MCF 10A (cell line): ENCODE measurements at regions not wholly inside any gene's neighbourhood (a gene's known extent, or its start where the extent isn't known, plus 50 kb on each side); places are given as distances from the start of the nearest gene placed in this dataset.

Experiments
- BruUV-seq: library from RNA; stranded (reverse); fragments of 400-500 nt; replicated peaks from 2 replicates; lab custom pipeline; 2021; lab: Mats Ljungman, UMichigan
- CTCF ChIA-PET: fragments of 300-600 bp; sonication (Branson Sonifier 250); formaldehyde crosslinking; extraction: SDS; loops from one replicate; lab custom pipeline; 2021; ENCODE audit warnings: antibody characterized with exemption, inconsistent platforms; lab: Yijun Ruan, JAX
- POLR2A ChIA-PET: fragments of 300-600, 350-650 bp; sonication (Branson Sonifier 250); formaldehyde crosslinking; extraction: SDS; loops from one replicate; lab custom pipeline; 2020; ENCODE audit warnings: antibody characterized with exemption, inconsistent platforms; lab: Yijun Ruan, JAX
- DNase-seq: peaks from one replicate; pipeline ENCODE4 v3.0.0-alpha.2; 2018; ENCODE audit not compliant: unreplicated experiment
- H3K27ac Mint-ChIP-seq: one replicate; pipeline ENCODE4 v1.8.0; 2022; ENCODE audit warnings: mild to moderate bottlenecking, low read depth, mixed read lengths; ENCODE audit not compliant: unreplicated experiment
- H3K27me3 Mint-ChIP-seq: one replicate; pipeline ENCODE4 v1.8.0; 2022; ENCODE audit warnings: mixed read lengths; ENCODE audit not compliant: insufficient read depth, unreplicated experiment
- H3K36me3 Mint-ChIP-seq: one replicate; pipeline ENCODE4 v1.8.0; 2022; ENCODE audit warnings: mild to moderate bottlenecking, moderate library complexity, mixed read lengths; ENCODE audit not compliant: insufficient read depth, unreplicated experiment
- H3K4me1 Mint-ChIP-seq: one replicate; pipeline ENCODE4 v1.8.0; 2022; ENCODE audit warnings: mixed read lengths; ENCODE audit not compliant: insufficient read depth, unreplicated experiment
- H3K4me3 Mint-ChIP-seq: one replicate; pipeline ENCODE4 v1.8.0; 2022; ENCODE audit warnings: mild to moderate bottlenecking, moderate library complexity, mixed read lengths; ENCODE audit not compliant: unreplicated experiment
- H3K9me3 Mint-ChIP-seq: one replicate; pipeline ENCODE4 v1.8.0; 2022; ENCODE audit warnings: mixed read lengths; ENCODE audit not compliant: unreplicated experiment
- intact Hi-C: fragments of 100-400 bp; cut with micrococcal nuclease; formaldehyde crosslinking; loops from 2 replicates; pipeline ENCODE4 v1.14.1; 2022
- TF ChIP-seq, protein P1 (sequence below): fragments of 200-600 bp; IDR thresholded peaks from one replicate; pipeline ENCODE4 v1.8.0; 2022; ENCODE audit warnings: antibody characterized with exemption, mild to moderate bottlenecking; ENCODE audit not compliant: unreplicated experiment

GRCh38 chr12:47554046-47554653, 151.7 kb downstream of the RPAP3 start:
- ChIA-PET POLR2A (interaction anchor here (0.7 to 1.0 kb wide), 2 partner anchors 9 to 254 kb away, joined by 3 to 4 read pairs; no protein-coding TSS in a partner anchor), CTCF (no interaction called here)
- intact Hi-C loops = loop anchor here (5.0 kb wide), 1 partner anchor 522 kb away; no protein-coding TSS in a partner anchor
- Mint-ChIP-seq H3K9me3 (peaks cover 12% of the 10 kb centered on the region), H3K36me3 (no peaks in the 10 kb centered on the region), H3K4me1 (peaks cover 14% of the 10 kb centered on the region), H3K27me3 (no peaks in the 10 kb centered on the region), H3K27ac (peak overlapping the region; percentile 49), H3K4me3 (no peak overlapping the region)
- TF ChIP-seq, protein P1, sequence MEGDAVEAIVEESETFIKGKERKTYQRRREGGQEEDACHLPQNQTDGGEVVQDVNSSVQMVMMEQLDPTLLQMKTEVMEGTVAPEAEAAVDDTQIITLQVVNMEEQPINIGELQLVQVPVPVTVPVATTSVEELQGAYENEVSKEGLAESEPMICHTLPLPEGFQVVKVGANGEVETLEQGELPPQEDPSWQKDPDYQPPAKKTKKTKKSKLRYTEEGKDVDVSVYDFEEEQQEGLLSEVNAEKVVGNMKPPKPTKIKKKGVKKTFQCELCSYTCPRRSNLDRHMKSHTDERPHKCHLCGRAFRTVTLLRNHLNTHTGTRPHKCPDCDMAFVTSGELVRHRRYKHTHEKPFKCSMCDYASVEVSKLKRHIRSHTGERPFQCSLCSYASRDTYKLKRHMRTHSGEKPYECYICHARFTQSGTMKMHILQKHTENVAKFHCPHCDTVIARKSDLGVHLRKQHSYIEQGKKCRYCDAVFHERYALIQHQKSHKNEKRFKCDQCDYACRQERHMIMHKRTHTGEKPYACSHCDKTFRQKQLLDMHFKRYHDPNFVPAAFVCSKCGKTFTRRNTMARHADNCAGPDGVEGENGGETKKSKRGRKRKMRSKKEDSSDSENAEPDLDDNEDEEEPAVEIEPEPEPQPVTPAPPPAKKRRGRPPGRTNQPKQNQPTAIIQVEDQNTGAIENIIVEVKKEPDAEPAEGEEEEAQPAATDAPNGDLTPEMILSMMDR = no peak
- no peak for DNase-seq
- no TSS peak for BruUV-seq

- H3K36me3 Mint-ChIP-seq = no peaks in the 10 kb centered on the region
- no peak overlapping the region for H3K4me3 Mint-ChIP-seq
- ChIA-PET CTCF (no interaction called here), POLR2A (interaction anchor here (0.6 kb wide), 1 partner anchor 18 kb away, joined by 3 read pairs; no protein-coding TSS in a partner anchor)
- BruUV-seq = no TSS peak
- H3K4me1 Mint-ChIP-seq = peaks cover 14% of the 10 kb centered on the region
- DNase-seq = no peak
- no peak overlapping the region for H3K27ac Mint-ChIP-seq
- no peaks in the 10 kb centered on the region for H3K27me3 Mint-ChIP-seq
- intact Hi-C loops = loop anchor here (5.0 kb wide), 1 partner anchor 521 kb away; no protein-coding TSS in a partner anchor
- peaks cover 12% of the 10 kb centered on the region for H3K9me3 Mint-ChIP-seq
- TF ChIP-seq, protein P1 = no peak
Measured at GRCh38 chr12:47553266-47553665, 152.6 kb downstream of the RPAP3 start.

GRCh38 chr12:47551426-47551851, 154.4 kb downstream of the RPAP3 start:
- intact Hi-C loops = loop anchor here (5.0 kb wide), 1 partner anchor 519 kb away; no protein-coding TSS in a partner anchor
- Mint-ChIP-seq H3K36me3 (no peaks in the 10 kb centered on the region), H3K4me1 (peaks cover 7% of the 10 kb centered on the region), H3K4me3 (no peak overlapping the region), H3K9me3 (peaks cover 12% of the 10 kb centered on the region), H3K27ac (no peak overlapping the region), H3K27me3 (no peaks in the 10 kb centered on the region)
- DNase-seq = no peak
- ChIA-PET POLR2A (interaction anchor here (0.5 kb wide), 1 partner anchor 749 kb away, joined by 3 read pairs; no protein-coding TSS in a partner anchor), CTCF (no interaction called here)
- BruUV-seq = no TSS peak
- TF ChIP-seq, protein P1 = no peak

DNA sequence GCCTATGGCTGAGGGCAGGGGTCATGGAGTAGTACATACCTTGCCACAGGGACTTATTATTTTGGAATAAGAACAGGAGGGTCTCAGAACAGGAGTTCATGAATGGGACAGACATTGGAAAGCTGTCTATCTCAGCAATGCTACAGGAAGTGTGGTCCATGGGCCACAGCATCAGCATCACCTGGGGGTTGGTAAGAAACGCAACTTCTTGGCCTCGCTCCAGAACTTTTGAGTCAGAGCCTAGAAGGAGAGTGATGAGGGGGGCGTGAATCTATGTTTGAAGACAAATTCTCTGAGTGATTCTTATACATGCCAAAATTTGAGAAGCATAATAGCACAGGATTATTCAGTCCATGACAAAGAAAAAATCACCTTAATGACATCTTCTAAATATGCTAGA, 156.6 kb downstream of the RPAP3 start:
- H3K27me3 Mint-ChIP-seq = no peaks in the 10 kb centered on the region
- peak; percentile 62 for DNase-seq
- H3K4me1 Mint-ChIP-seq = no peaks in the 10 kb centered on the region
- no TSS peak for BruUV-seq
- no peak overlapping the region for H3K4me3 Mint-ChIP-seq
- TF ChIP-seq, protein P1 = no peak
- intact Hi-C loops = no loop called here
- H3K9me3 Mint-ChIP-seq = peaks cover 12% of the 10 kb centered on the region
- no peaks in the 10 kb centered on the region for H3K36me3 Mint-ChIP-seq
- ChIA-PET CTCF (interaction anchor here (0.5 kb wide), 1 partner anchor 690 kb away, joined by 3 read pairs; no protein-coding TSS in a partner anchor), POLR2A (no interaction called here)
- H3K27ac Mint-ChIP-seq = no peak overlapping the region
